Osteoblast (primary cell): ENCODE measurements at regions not wholly inside any gene's neighbourhood (a gene's known extent, or its start where the extent isn't known, plus 50 kb on each side); places are given as distances from the start of the nearest gene placed in this dataset.

Experiments
- DNase-seq: peaks from one replicate; pipeline ENCODE4 v3.0.0; 2011; ENCODE audit warnings: low spot score, mixed read lengths; ENCODE audit not compliant: insufficient read length; ENCODE audit errors: missing footprints
- H2AFZ ChIP-seq: 2 replicates; pipeline ENCODE4 v1.6.0; 2011; ENCODE audit warnings: mild to moderate bottlenecking, low read length
- H3K27ac ChIP-seq: 2 replicates; pipeline ENCODE4 v1.5.1; 2011; ENCODE audit warnings: mild to moderate bottlenecking, low read depth, low read length, moderate library complexity
- H3K27me3 ChIP-seq: 2 replicates; pipeline ENCODE4 v1.6.0; 2012; ENCODE audit warnings: mild to moderate bottlenecking, control low read depth, inconsistent platforms, low read length, moderate library complexity; ENCODE audit not compliant: insufficient read depth
- H3K36me3 ChIP-seq: 2 replicates; pipeline ENCODE4 v1.5.1; 2011; ENCODE audit warnings: mild to moderate bottlenecking, low read length, control low read depth, moderate library complexity; ENCODE audit not compliant: insufficient read depth
- H3K4me1 ChIP-seq: 2 replicates; pipeline ENCODE4 v1.5.1; 2011; ENCODE audit warnings: mild to moderate bottlenecking, low read length, control low read depth, moderate library complexity; ENCODE audit not compliant: insufficient read depth
- H3K4me2 ChIP-seq: 2 replicates; pipeline ENCODE4 v1.6.0; 2011; ENCODE audit warnings: mild to moderate bottlenecking, low read length; ENCODE audit not compliant: insufficient read depth
- H3K4me3 ChIP-seq: fragments of 200-600 bp; sonication (generic); 3 replicates; pipeline ENCODE4 v1.5.1; 2012; ENCODE audit warnings: mild to moderate bottlenecking, low read length, inconsistent platforms; ENCODE audit not compliant: insufficient read depth
- H3K79me2 ChIP-seq: 2 replicates; pipeline ENCODE4 v1.6.0; 2012; ENCODE audit warnings: mild to moderate bottlenecking, low read length, control low read depth, inconsistent platforms; ENCODE audit not compliant: insufficient read depth
- H3K9me3 ChIP-seq: 2 replicates; pipeline ENCODE4 v1.5.1; 2011; ENCODE audit warnings: low read depth, low read length, control low read depth
- H4K20me1 ChIP-seq: 2 replicates; pipeline ENCODE4 v1.6.0; 2012; ENCODE audit warnings: mild to moderate bottlenecking, low read length, control low read depth; ENCODE audit not compliant: insufficient read depth
- TF ChIP-seq, protein P1 (sequence below): IDR thresholded peaks from 2 replicates; pipeline ENCODE4 v1.5.1; 2011; ENCODE audit warnings: mild to moderate bottlenecking, low read depth, low read length, moderate library complexity; ENCODE audit errors: extremely low read depth

DNA sequence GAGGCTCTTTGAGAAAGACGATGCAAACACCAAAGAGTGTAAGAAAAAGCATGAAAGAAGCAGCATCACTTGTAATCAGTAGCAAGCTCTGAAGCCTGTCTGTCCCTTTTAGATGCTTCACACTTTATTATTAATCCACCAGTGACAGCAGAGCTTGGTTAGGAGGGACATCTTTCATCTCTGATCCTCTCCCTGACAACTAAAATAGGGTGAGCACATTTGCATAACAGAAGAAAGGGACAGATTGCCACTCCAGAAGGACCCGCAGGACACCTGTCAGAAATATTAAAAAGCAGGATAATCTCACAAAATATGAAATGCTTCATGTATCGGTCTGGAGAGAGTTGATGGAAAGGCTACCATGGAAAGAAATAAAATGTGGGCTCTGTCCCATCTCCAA, 71.4 kb upstream of the MAP1B start:
- Histone ChIP-seq H3K79me2 (no peaks in the 10 kb centered on the region), H3K27me3 (peaks cover 30% of the 10 kb centered on the region), H3K4me2 (no peak overlapping the region), H2AFZ (no peak overlapping the region), H3K4me1 (no peaks in the 10 kb centered on the region), H3K36me3 (no peaks in the 10 kb centered on the region), H3K9me3 (no peaks in the 10 kb centered on the region), H4K20me1 (no peaks in the 10 kb centered on the region), H3K4me3 (no peak overlapping the region), H3K27ac (no peak overlapping the region)
- DNase-seq: no peak
- TF ChIP-seq, protein P1, sequence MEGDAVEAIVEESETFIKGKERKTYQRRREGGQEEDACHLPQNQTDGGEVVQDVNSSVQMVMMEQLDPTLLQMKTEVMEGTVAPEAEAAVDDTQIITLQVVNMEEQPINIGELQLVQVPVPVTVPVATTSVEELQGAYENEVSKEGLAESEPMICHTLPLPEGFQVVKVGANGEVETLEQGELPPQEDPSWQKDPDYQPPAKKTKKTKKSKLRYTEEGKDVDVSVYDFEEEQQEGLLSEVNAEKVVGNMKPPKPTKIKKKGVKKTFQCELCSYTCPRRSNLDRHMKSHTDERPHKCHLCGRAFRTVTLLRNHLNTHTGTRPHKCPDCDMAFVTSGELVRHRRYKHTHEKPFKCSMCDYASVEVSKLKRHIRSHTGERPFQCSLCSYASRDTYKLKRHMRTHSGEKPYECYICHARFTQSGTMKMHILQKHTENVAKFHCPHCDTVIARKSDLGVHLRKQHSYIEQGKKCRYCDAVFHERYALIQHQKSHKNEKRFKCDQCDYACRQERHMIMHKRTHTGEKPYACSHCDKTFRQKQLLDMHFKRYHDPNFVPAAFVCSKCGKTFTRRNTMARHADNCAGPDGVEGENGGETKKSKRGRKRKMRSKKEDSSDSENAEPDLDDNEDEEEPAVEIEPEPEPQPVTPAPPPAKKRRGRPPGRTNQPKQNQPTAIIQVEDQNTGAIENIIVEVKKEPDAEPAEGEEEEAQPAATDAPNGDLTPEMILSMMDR: no peak

DNA sequence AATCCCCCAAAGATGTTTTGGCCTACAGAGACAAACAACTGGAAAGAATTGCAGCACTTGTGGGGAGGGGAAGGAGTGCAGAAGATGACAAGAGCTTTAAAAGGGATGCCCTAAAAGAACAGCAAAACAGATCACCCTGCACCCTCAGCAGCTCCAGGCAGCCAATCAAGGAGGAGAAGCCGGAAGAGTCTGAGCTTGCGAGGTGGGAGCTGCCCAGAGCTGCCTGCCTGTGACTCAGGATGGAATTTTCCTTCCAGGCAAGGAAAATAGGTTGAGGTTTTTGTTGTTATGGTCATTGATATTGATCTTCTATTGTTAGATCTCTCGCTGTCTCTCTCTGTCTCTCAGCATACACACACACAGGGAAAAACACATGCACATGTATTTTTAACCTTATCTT, 70.3 kb upstream of the MAP1B start:
- DNase-seq: no peak
- no peaks in the 10 kb centered on the region for H3K4me1 ChIP-seq
- H4K20me1 ChIP-seq: no peaks in the 10 kb centered on the region
- H3K4me2 ChIP-seq: no peak overlapping the region
- no peak overlapping the region for H2AFZ ChIP-seq
- no peaks in the 10 kb centered on the region for H3K79me2 ChIP-seq
- H3K27me3 ChIP-seq: peaks cover 31% of the 10 kb centered on the region
- H3K36me3 ChIP-seq: no peaks in the 10 kb centered on the region
- no peaks in the 10 kb centered on the region for H3K9me3 ChIP-seq
- H3K27ac ChIP-seq: no peak overlapping the region
- H3K4me3 ChIP-seq: no peak overlapping the region
- TF ChIP-seq, protein P1: no peak

DNA sequence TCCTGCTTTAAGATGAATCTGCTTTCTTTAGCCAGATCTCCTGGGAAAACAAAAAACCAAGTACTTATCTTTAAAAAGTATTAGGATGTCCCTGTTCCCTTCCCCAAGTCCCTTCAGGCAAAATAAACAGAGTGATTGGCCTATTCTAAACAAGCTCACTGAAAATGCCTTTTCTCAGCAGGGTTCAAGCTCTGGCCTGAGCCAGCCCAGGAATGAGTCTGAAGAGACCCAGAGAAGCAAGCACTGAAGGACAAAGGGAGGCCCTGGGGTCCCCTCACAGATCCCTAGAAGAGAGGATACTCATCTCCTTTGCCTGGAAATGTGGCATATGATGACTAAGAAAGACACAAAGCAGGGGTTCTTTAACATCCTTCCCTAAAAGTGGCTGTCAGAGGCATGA, 66.8 kb upstream of the MAP1B start:
- no peaks in the 10 kb centered on the region for H3K79me2 ChIP-seq
- H4K20me1 ChIP-seq: no peaks in the 10 kb centered on the region
- TF ChIP-seq, protein P1: no peak
- H3K27ac ChIP-seq: no peak overlapping the region
- H2AFZ ChIP-seq: no peak overlapping the region
- DNase-seq: no peak
- H3K36me3 ChIP-seq: no peaks in the 10 kb centered on the region
- no peak overlapping the region for H3K4me2 ChIP-seq
- H3K4me1 ChIP-seq: no peaks in the 10 kb centered on the region
- no peak overlapping the region for H3K4me3 ChIP-seq
- H3K27me3 ChIP-seq: peaks cover 33% of the 10 kb centered on the region
- H3K9me3 ChIP-seq: no peaks in the 10 kb centered on the region

DNA sequence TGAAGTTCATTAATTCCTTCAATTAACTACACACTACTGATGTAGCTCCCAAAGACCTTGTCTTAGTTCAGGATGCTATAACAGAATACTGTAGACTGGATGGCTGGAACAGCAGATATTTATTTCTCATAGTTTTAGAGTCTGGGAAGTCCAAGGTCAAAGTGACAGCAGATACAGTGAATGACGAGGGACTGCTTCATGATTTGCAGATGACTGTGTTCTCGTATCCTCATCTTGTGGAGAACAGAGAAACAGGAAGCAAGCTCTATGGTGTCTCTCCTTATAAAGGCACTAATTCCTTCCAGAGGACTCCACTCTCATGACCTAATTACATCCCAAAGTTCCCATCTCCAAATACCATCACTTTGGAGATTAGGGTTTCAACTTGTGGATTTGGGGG, 65.6 kb upstream of the MAP1B start:
- no peaks in the 10 kb centered on the region for H3K79me2 ChIP-seq
- TF ChIP-seq, protein P1: no peak
- no peaks in the 10 kb centered on the region for H3K9me3 ChIP-seq
- no peak overlapping the region for H2AFZ ChIP-seq
- H3K4me1 ChIP-seq: no peaks in the 10 kb centered on the region
- no peak for DNase-seq
- no peak overlapping the region for H3K4me3 ChIP-seq
- no peak overlapping the region for H3K27ac ChIP-seq
- H3K4me2 ChIP-seq: no peak overlapping the region
- H3K27me3 ChIP-seq: peaks cover 23% of the 10 kb centered on the region
- H4K20me1 ChIP-seq: no peaks in the 10 kb centered on the region
- H3K36me3 ChIP-seq: no peaks in the 10 kb centered on the region
